Activated CD8-positive, alpha-beta memory T cell treated with anti-CD3 and anti-CD28 coated beads, Interleukin-2, amount 10 ng/mL, durations not matched to agents 7 days and 5 days (primary cell): ENCODE measurements at regions not wholly inside any gene's neighbourhood (a gene's known extent, or its start where the extent isn't known, plus 50 kb on each side); places are given as distances from the start of the nearest gene placed in this dataset.

Source experiments
- ATAC-seq: fragments of 150-1000 bp; cut with Tn5 transposase; one replicate; pipeline ENCODE4 v1.10.0; 2021; ENCODE audit warnings: moderate library complexity
- CTCF ChIA-PET: fragments of 350-600 bp; sonication (Branson Sonifier 250); formaldehyde crosslinking; loops from one replicate; lab custom pipeline; 2021; ENCODE audit warnings: antibody characterized with exemption; lab: Charles Lee
- DNase-seq: peaks from one replicate; pipeline ENCODE4 v3.0.0-alpha.2; 2020
- H3K27ac Mint-ChIP-seq: one replicate; pipeline ENCODE4 v1.8.0; 2021; ENCODE audit warnings: mild to moderate bottlenecking, mixed read lengths
- H3K27me3 Mint-ChIP-seq: one replicate; pipeline ENCODE4 v1.8.0; 2021; ENCODE audit warnings: mixed read lengths
- H3K36me3 Mint-ChIP-seq: one replicate; pipeline ENCODE4 v1.8.0; 2021; ENCODE audit warnings: mild to moderate bottlenecking, mixed read lengths
- H3K4me1 Mint-ChIP-seq: one replicate; pipeline ENCODE4 v1.8.0; 2021; ENCODE audit warnings: mixed read lengths
- H3K4me3 Mint-ChIP-seq: one replicate; pipeline ENCODE4 v1.8.0; 2021; ENCODE audit warnings: mild to moderate bottlenecking, moderate library complexity, mixed read lengths
- H3K9me3 Mint-ChIP-seq: one replicate; pipeline ENCODE4 v1.8.0; 2022; ENCODE audit warnings: low read depth, mixed read lengths

DNA sequence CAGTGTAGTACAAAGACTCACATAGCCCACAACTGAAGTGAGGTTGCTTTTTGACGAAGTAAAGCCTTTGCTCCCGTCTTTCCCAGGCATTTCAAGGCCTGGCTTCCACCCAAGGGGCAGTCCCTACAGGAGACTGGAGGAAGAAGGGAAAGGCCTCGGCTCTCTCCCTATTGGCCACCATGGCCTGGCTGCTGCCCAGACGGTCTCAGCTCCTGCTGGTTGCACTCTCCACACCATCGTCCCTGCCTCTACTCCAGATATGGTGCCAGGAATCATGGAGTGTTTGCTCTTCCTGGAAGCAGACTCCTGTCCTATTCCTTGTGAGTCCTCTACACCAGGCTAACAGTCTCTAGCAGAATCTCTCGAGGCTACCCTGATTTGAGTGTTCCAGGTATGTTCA is 124.1 kb upstream of the UQCRFS1 start:
- H3K4me1 Mint-ChIP-seq: no peaks in the 10 kb centered on the region
- no peak for DNase-seq
- H3K36me3 Mint-ChIP-seq: no peaks in the 10 kb centered on the region
- CTCF ChIA-PET: no interaction called here
- no peaks in the 10 kb centered on the region for H3K27me3 Mint-ChIP-seq
- no peak overlapping the region for H3K27ac Mint-ChIP-seq
- H3K9me3 Mint-ChIP-seq: peaks cover 3% of the 10 kb centered on the region
- H3K4me3 Mint-ChIP-seq: no peak overlapping the region
- ATAC-seq: no peak

DNA sequence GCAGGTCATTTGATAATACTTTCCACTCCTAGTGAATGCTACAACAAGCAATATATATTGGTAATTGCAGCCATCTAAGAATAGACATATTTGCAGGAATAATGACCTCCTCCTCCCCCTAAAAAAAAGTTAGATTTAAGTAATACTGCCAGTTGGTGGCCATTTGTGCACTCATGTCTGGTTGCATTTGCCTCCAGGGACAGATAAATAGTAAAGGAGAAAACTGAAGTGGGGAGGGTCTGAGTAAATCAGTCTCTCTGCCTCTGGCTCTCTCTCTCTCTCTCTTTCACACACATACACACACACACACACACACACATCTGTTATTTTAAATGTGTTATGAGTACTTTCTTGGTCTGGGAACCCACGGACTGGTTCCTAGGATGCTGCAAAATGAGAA is 125.5 kb upstream of the UQCRFS1 start:
- Mint-ChIP-seq H3K9me3 (peaks cover 3% of the 10 kb centered on the region), H3K4me3 (no peak overlapping the region), H3K4me1 (no peaks in the 10 kb centered on the region), H3K36me3 (no peaks in the 10 kb centered on the region), H3K27ac (no peak overlapping the region), H3K27me3 (no peaks in the 10 kb centered on the region)
- no peak for ATAC-seq
- DNase-seq: no peak
- CTCF ChIA-PET: no interaction called here

DNA sequence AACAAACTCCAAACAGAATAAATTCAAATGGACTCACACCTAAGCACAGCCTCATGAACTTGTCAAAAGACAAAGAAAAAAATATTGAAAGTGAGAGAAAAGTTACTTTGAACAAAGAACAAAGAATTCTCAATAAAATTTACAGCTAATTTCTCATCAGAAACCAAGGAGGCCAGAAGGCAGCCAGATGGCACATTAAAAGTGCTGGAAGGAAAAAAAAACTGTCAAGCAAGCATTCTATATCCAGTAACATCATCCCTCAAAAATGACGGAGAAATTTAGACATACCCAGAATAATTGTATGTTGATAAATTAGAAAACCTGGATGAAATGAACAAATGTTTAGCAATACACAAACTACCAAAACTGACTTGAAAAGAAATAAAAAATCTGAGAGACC is 129.8 kb upstream of the UQCRFS1 start:
- no peaks in the 10 kb centered on the region for H3K4me1 Mint-ChIP-seq
- DNase-seq: no peak
- no peak overlapping the region for H3K4me3 Mint-ChIP-seq
- no peak overlapping the region for H3K27ac Mint-ChIP-seq
- peaks cover 9% of the 10 kb centered on the region for H3K9me3 Mint-ChIP-seq
- H3K27me3 Mint-ChIP-seq: peaks cover 5% of the 10 kb centered on the region
- CTCF ChIA-PET: no interaction called here
- ATAC-seq: no peak
- no peaks in the 10 kb centered on the region for H3K36me3 Mint-ChIP-seq

DNA sequence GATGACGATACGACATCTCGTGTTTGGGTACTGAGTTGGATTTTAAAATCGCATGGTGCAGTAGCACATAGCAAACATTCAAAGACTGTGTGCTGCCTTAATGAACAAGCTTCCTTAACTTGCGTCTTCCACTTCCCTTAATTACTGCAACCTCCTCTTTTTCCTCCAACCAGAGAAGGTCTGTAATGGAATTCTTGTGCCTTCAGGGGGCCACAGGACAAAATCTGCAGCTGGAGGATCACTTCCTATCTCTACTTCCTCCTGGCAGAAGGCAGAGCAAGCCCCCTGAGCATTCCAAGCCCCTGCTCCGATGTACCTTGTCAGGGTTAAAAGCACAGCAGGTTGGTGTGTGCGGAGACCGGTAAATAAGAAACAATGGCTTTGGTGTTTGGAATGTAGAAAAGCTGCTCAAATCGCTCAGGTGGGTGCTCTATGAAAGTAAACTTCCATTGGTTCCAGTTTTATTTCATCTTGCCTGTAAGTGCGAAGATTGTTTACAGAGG is 151.3 kb upstream of the UQCRFS1 start:
- H3K27me3 Mint-ChIP-seq: peaks cover 40% of the 10 kb centered on the region

DNA sequence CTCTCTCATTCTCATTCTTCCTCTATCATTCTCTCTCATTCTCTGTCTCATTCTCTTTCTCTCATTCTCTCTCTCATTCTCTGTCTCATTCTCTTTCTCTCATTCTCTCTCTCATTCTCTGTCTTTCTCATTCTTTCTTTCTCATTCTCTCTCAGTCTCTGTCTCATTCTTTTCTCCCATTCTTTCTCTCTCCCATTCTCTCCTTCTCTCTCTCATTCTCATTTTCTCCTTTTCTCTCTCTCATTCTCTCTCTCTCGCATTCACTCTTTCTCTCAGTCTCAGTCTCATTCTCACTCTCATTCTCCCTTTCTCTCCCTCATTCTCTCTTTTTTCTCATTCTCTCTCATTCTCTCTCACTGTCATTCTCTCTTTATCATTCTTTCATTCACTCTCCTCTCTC is 152.0 kb upstream of the UQCRFS1 start:
- Mint-ChIP-seq H3K27me3 (peaks cover 40% of the 10 kb centered on the region), H3K27ac (no peak overlapping the region), H3K4me1 (no peaks in the 10 kb centered on the region), H3K36me3 (no peaks in the 10 kb centered on the region), H3K9me3 (no peaks in the 10 kb centered on the region), H3K4me3 (no peak overlapping the region)
- ATAC-seq (no peak), DNase-seq (no peak)
- CTCF ChIA-PET: no interaction called here

More for the DNA sequence above, 151.3 kb upstream of the UQCRFS1 start:
- Mint-ChIP-seq H3K4me3 (no peak overlapping the region), H3K36me3 (no peaks in the 10 kb centered on the region), H3K4me1 (no peaks in the 10 kb centered on the region), H3K9me3 (no peaks in the 10 kb centered on the region), H3K27ac (no peak overlapping the region)
- CTCF ChIA-PET: no interaction called here
- DNase-seq (no peak), ATAC-seq (no peak)

DNA sequence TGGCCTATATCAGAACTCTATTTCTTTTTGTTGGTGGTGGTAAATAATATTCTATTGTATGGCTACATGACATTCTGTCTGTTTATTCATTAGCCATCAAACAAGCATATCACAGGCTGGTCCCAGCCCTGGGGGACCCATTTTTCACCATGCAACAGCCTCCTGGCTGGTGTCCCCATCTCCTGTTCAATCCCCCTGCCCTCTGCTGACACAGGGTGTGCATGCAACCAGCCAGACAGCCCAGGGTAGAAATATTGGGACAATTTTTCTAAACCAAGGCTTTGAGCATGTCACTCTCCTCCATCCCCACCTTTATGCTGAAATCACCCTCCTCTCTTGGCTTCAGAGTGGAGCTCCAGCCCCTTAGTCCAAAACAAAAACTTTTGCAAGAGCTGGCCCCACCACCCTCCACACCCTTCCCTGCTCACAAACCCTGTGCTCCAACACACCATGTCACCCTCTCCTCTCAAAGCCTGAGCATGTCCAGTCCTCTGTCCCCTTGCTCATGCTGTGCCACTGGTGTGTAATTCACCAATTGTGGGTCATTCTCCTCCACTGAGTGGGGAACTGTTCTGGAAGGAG is 153.0 kb upstream of the UQCRFS1 start:
- Mint-ChIP-seq H3K36me3 (no peaks in the 10 kb centered on the region), H3K4me3 (no peak overlapping the region), H3K27ac (no peak overlapping the region), H3K9me3 (no peaks in the 10 kb centered on the region), H3K4me1 (no peaks in the 10 kb centered on the region), H3K27me3 (peaks cover 40% of the 10 kb centered on the region)
- CTCF ChIA-PET: no interaction called here
- DNase-seq (no peak), ATAC-seq (no peak)

DNA sequence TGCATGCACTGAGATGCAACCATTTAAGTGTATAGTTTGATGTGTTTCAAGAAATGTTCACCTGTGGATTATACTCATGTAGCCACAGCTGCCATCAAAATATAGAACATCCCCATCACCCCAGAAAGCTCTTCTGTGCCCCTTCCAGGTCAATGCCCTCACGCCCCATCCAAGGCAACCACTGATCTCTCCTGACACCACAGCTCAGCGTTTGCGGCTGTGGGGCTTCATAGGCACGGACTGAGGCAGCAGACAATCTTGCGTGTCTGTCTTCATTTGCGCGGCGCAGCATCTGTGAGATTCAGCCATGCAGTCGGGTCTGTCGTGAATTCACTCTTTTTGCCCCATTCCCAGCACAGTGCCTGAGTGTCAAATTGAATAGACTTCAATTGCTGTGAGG is 153.8 kb upstream of the UQCRFS1 start:
- H3K9me3 Mint-ChIP-seq: no peaks in the 10 kb centered on the region
- no peaks in the 10 kb centered on the region for H3K36me3 Mint-ChIP-seq
- DNase-seq (no peak), ATAC-seq (no peak)
- H3K4me1 Mint-ChIP-seq: no peaks in the 10 kb centered on the region
- H3K27ac Mint-ChIP-seq: no peak overlapping the region
- H3K4me3 Mint-ChIP-seq: no peak overlapping the region
- peaks cover 40% of the 10 kb centered on the region for H3K27me3 Mint-ChIP-seq
- CTCF ChIA-PET: no interaction called here

DNA sequence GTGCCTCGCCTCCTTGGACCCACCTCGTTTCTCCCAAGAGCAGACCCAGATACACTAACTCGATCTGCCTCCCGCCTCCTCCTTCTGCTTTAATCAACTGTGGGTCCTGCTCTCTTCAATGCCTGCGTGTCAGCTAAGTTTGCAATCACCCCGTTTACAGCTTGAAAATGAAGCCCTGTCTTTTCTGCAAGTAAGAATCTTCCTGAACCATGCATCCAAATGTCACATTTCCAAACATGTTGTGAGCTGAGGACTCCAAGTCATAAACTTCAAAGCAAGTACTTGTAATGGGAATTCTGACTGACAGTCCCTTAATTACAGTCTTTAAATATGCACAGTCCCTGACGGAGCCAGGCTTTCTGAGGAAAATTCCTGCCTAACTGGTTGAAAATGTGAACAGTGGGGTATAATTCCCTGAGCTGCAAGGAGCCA is 154.9 kb upstream of the UQCRFS1 start:
- Mint-ChIP-seq H3K9me3 (no peaks in the 10 kb centered on the region), H3K27ac (no peak overlapping the region), H3K4me3 (no peak overlapping the region), H3K4me1 (no peaks in the 10 kb centered on the region), H3K27me3 (peaks cover 40% of the 10 kb centered on the region), H3K36me3 (no peaks in the 10 kb centered on the region)
- CTCF ChIA-PET: interaction anchor here (0.6 kb wide), 1 partner anchor 25 kb away, joined by 4 read pairs; no protein-coding TSS in a partner anchor
- DNase-seq (no peak), ATAC-seq (no peak)

DNA sequence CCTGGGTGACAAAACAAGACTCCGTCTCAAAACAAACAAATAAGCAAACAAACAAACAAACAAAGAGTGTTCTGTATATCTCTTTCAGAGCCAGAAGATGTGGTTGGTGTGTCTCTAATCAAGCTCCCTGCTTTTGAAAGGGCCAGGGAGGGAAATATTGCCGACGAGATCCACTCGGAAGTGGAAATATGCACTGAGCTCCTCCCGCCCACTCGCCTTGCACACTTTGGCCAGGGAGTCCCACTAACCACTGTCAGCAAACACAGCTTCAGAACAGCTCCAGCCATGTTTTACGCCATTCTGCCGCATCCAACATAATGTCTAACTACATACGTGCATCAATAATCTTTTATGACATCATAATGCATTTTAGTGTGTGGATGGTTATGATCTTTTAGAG is 155.5 kb upstream of the VSTM2B start:
- no peaks in the 10 kb centered on the region for H3K9me3 Mint-ChIP-seq

DNA sequence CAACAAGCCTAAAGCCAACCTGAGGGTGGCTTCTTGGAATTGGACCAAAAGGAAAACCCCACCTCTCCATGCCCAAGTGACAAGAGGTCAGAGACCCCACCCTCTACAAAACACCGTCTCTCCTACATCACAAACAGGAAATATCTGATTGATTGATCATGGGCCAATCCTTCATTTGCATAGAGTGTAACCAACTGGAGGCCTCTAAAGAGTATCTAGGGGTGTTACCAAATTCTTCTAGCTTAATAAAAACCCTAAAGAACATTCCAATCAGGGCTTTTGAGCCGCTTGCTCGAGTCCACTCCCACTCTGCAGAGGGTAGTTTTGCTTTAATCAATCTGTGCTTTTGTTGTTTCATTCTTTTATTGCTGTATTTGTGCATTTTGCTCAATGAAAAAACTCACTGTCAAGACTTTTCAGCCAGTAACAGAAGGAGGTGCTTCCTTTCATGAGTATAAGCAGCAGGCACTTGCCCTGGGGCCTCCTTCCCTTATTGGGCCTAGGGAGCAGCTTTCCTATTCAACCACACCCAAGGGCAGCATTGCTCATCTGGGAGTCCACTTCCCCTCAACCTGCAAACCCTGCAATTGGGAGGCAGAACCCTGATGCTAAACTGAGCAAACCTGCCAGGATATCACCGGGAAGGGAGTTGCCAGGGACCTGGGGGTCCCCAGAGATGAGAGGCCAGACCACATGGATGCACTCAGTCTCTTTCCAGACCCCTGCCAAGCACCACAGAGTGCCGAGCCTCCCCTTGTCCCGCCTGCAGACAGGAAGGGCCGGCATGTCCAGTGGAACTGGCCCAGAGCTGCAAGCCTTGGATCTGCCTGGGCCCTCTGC is 154.3 kb upstream of the VSTM2B start:
- no peaks in the 10 kb centered on the region for H3K9me3 Mint-ChIP-seq
- no peaks in the 10 kb centered on the region for H3K36me3 Mint-ChIP-seq
- no peaks in the 10 kb centered on the region for H3K4me1 Mint-ChIP-seq
- H3K27me3 Mint-ChIP-seq: peaks cover 15% of the 10 kb centered on the region
- no peak overlapping the region for H3K4me3 Mint-ChIP-seq
- CTCF ChIA-PET: no interaction called here
- DNase-seq (peak; percentile 12), ATAC-seq (no peak)
- H3K27ac Mint-ChIP-seq: no peak overlapping the region

More for the DNA sequence above, 155.5 kb upstream of the VSTM2B start:
- no peak overlapping the region for H3K4me3 Mint-ChIP-seq
- no peak overlapping the region for H3K27ac Mint-ChIP-seq
- ATAC-seq (no peak), DNase-seq (peak; percentile 25)
- H3K27me3 Mint-ChIP-seq: peaks cover 25% of the 10 kb centered on the region
- no peaks in the 10 kb centered on the region for H3K4me1 Mint-ChIP-seq
- CTCF ChIA-PET: no interaction called here
- H3K36me3 Mint-ChIP-seq: no peaks in the 10 kb centered on the region

DNA sequence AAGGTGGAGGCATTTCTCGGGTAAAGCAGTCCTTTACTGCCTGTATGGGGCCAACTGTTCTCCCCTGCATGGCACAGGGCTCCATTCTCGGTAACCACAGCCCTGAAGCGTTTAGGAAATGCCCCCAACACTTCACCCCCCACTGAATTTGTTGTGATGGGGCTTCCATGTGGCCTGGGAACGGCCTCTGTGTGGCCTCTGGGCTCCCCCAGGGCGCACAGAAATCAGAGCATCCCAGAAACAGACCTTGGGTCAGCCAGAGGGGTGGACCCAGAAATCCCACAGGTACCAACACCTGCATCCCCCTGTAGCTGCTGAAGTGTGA is 153.7 kb upstream of the VSTM2B start:
- Mint-ChIP-seq H3K36me3 (no peaks in the 10 kb centered on the region), H3K27ac (no peak overlapping the region), H3K4me3 (no peak overlapping the region), H3K4me1 (no peaks in the 10 kb centered on the region), H3K9me3 (no peaks in the 10 kb centered on the region), H3K27me3 (peaks cover 9% of the 10 kb centered on the region)
- CTCF ChIA-PET: no interaction called here
- DNase-seq (peak; percentile 29), ATAC-seq (no peak)

DNA sequence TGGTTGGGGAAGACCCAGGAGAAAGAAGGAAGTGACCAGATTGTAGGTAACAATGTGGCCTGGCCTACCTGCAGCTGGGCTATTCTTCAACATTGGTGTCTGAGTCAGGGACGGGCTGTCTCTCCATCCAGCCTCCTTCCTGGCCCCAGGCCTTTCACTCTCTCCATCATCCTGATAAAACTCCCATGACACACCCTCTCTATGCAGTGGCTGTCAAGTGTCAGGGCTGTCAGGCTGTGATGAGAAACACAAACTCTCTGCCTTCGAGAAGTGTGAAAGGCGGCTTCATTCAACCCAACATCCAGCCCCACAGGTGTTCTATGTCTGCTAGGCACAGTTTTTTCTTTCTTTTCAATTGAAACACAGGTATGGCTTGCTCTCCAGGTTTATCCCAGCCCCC is 153.3 kb upstream of the VSTM2B start:
- Mint-ChIP-seq H3K36me3 (no peaks in the 10 kb centered on the region), H3K4me3 (no peak overlapping the region), H3K27me3 (peaks cover 8% of the 10 kb centered on the region), H3K9me3 (no peaks in the 10 kb centered on the region), H3K27ac (no peak overlapping the region), H3K4me1 (no peaks in the 10 kb centered on the region)
- no peak for DNase-seq
- CTCF ChIA-PET: no interaction called here
- no peak for ATAC-seq

DNA sequence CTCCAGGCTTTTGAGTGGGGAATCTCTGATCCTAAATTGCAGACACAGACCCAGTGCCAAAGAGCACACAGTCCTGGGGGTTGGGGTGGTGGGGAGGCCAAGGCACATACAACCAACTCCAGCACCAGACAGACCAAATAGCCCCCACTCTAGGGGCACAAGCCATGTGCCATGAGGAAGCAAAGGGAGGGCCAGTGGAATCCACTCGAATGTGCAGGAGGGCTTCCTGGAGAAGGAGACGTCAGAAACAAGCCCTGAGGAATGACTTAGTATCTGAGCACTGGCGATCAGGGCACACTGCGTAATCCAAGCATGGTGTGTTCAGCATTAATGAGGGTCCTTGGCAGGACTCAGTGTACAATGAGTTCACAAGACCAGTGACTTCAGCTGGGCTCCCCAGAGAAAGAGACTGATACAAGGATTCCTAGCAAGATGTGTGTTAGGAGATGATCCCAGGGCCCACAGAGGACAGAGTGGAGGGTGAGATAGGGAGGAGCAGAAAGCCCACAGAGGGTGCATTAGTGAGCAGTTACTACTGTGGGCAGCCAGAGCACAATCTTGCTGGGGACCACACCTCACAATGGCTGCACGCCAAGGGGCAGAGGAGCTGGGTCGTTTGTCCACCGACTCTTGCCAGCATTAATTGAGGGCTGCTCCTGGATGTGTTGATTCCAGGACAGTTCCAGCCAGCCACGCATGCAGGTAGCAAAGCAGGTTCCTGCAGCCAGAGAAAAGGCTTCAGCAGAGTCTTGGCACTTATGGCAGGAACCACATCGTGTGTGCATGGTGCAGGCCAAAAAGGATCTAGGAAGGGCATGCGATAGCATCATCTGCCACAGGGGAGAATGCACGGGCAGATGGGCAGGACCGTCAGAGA is 152.6 kb upstream of the VSTM2B start:
- DNase-seq: peak; percentile 25
- no peak overlapping the region for H3K27ac Mint-ChIP-seq

More for the DNA sequence above, 152.6 kb upstream of the VSTM2B start:
- Mint-ChIP-seq H3K9me3 (no peaks in the 10 kb centered on the region), H3K36me3 (no peaks in the 10 kb centered on the region), H3K27me3 (peaks cover 1% of the 10 kb centered on the region), H3K4me3 (no peak overlapping the region), H3K4me1 (no peaks in the 10 kb centered on the region)
- CTCF ChIA-PET: no interaction called here
- no peak for ATAC-seq
